GM18505 (cell line): ENCODE measurements at regions not wholly inside any gene's neighbourhood (a gene's known extent, or its start where the extent isn't known, plus 50 kb on each side); places are given as distances from the start of the nearest gene placed in this dataset.

Experiments
- ATAC-seq: cut with Tn5 transposase; IDR thresholded peaks from one replicate; pipeline ENCODE4 v1.9.1; 2021; ENCODE audit not compliant: unreplicated experiment
- POLR2A ChIP-seq: IDR thresholded peaks from 4 replicates; pipeline ENCODE4 v1.6.1; 2011; ENCODE audit warnings: borderline replicate concordance; ENCODE audit not compliant: insufficient read depth, insufficient read length; ENCODE audit errors: extremely low read depth

GRCh38 chr3:76683256-76683655, 356.6 kb upstream of the ROBO2 start:
- no peak for ATAC-seq
- no peak for TF ChIP-seq POLR2A

GRCh38 chr3:76684946-76685345, 355.0 kb upstream of the ROBO2 start:
- no peak for TF ChIP-seq POLR2A

GRCh38 chr3:76685858-76686257, 354.0 kb upstream of the ROBO2 start:
- no peak for ATAC-seq
- TF ChIP-seq POLR2A: no peak

More at GRCh38 chr3:76684946-76685345, 355.0 kb upstream of the ROBO2 start:
- ATAC-seq: no peak

GRCh38 chr3:76687019-76687418, 352.9 kb upstream of the ROBO2 start:
- TF ChIP-seq POLR2A: no peak
- ATAC-seq: no peak

GRCh38 chr3:76694063-76694462, 345.8 kb upstream of the ROBO2 start:
- ATAC-seq: no peak
- no peak for TF ChIP-seq POLR2A

GRCh38 chr3:76698136-76698706, 341.7 kb upstream of the ROBO2 start:
- ATAC-seq: no peak
- no peak for TF ChIP-seq POLR2A

GRCh38 chr3:76699846-76700245, 340.1 kb upstream of the ROBO2 start:
- ATAC-seq: no peak
- TF ChIP-seq POLR2A: no peak

- ATAC-seq: no peak
- no peak for TF ChIP-seq POLR2A
Measured at GRCh38 chr3:76700323-76700722, 339.6 kb upstream of the ROBO2 start.

GRCh38 chr3:76702676-76703075, 337.2 kb upstream of the ROBO2 start:
- ATAC-seq: no peak
- no peak for TF ChIP-seq POLR2A

- no peak for TF ChIP-seq POLR2A
- no peak for ATAC-seq
Measured at GRCh38 chr3:76715426-76715825, 324.5 kb upstream of the ROBO2 start.

- TF ChIP-seq POLR2A: no peak
- no peak for ATAC-seq
Measured at GRCh38 chr3:76723366-76723765, 316.5 kb upstream of the ROBO2 start.

- no peak for ATAC-seq
- no peak for TF ChIP-seq POLR2A
Measured at GRCh38 chr3:76724075-76724474, 315.8 kb upstream of the ROBO2 start.

GRCh38 chr3:76724706-76725105, 315.2 kb upstream of the ROBO2 start:
- TF ChIP-seq POLR2A: no peak
- no peak for ATAC-seq

- no peak for ATAC-seq
- TF ChIP-seq POLR2A: no peak
Measured at GRCh38 chr3:76726034-76726433, 313.9 kb upstream of the ROBO2 start.

GRCh38 chr3:76728426-76728825, 311.5 kb upstream of the ROBO2 start:
- no peak for TF ChIP-seq POLR2A
- no peak for ATAC-seq
